ENCODE measurements at regions not wholly inside any gene's neighbourhood (a gene's known extent, or its start where the extent isn't known, plus 50 kb on each side); places are given as distances from the start of the nearest gene placed in this dataset.

- TF ChIP-seq CTCF (IDR thresholded peaks at IDR 0.05) (no peak), POLR2A (IDR thresholded peaks at IDR 0.05) (no peak)
Measured at GRCh38 chr15:36468746-36469145, 110.7 kb upstream of the CDIN1 start.

Measured in tibial nerve (tissue), 3 donors.